HG02884 (cell line): ENCODE measurements at regions not wholly inside any gene's neighbourhood (a gene's known extent, or its start where the extent isn't known, plus 50 kb on each side); places are given as distances from the start of the nearest gene placed in this dataset.

Source experiments
- ATAC-seq: cut with Tn5 transposase; IDR thresholded peaks from one replicate; pipeline ENCODE4 v1.9.1; 2021; ENCODE audit warnings: mild to moderate bottlenecking, moderate library complexity; ENCODE audit not compliant: unreplicated experiment

- no peak for ATAC-seq
Measured at GRCh38 chr5:118778941-118779340, 209.4 kb downstream of the DTWD2 start.

GRCh38 chr5:118777189-118777736 lies 211.1 kb downstream of the DTWD2 start:
- ATAC-seq, result no peak

- ATAC-seq, result peak; percentile 61
Measured at GRCh38 chr5:118776755-118777154, 211.6 kb downstream of the DTWD2 start.

GRCh38 chr5:118775790-118776499 lies 212.4 kb downstream of the DTWD2 start:
- ATAC-seq, result peak; percentile 43

GRCh38 chr5:118768607-118769175 lies 219.7 kb downstream of the DTWD2 start:
- ATAC-seq, result no peak

- no peak for ATAC-seq
Measured at GRCh38 chr5:118762291-118762690, 226.1 kb downstream of the DTWD2 start.

GRCh38 chr5:118761814-118762213 lies 226.5 kb downstream of the DTWD2 start:
- no peak for ATAC-seq

- no peak for ATAC-seq
Measured at GRCh38 chr5:118752969-118753368, 235.4 kb downstream of the DTWD2 start.

- ATAC-seq, result no peak
Measured at GRCh38 chr5:118736396-118736795, 252.0 kb downstream of the DTWD2 start.

- ATAC-seq, result no peak
Measured at GRCh38 chr5:118733394-118733793, 255.0 kb downstream of the DTWD2 start.

- ATAC-seq, result no peak
Measured at GRCh38 chr5:118728191-118728590, 260.2 kb downstream of the DTWD2 start.

GRCh38 chr5:118726891-118727290 lies 261.5 kb downstream of the DTWD2 start:
- ATAC-seq, result no peak

GRCh38 chr5:118723021-118723338 lies 265.4 kb downstream of the DTWD2 start:
- ATAC-seq, result peak; percentile 56

GRCh38 chr5:118722122-118723020 lies 266.0 kb downstream of the DTWD2 start:
- ATAC-seq, result peak; percentile 79

GRCh38 chr5:118711727-118712126 lies 276.6 kb downstream of the DTWD2 start:
- ATAC-seq, result no peak

- ATAC-seq, result no peak
Measured at GRCh38 chr5:118705959-118706667, 282.2 kb downstream of the DTWD2 start.

GRCh38 chr5:118703241-118703640 lies 285.1 kb downstream of the DTWD2 start:
- no peak for ATAC-seq

GRCh38 chr5:118701791-118702190 lies 286.6 kb downstream of the DTWD2 start:
- ATAC-seq, result no peak

- ATAC-seq, result no peak
Measured at GRCh38 chr5:118700510-118700909, 287.8 kb downstream of the DTWD2 start.

GRCh38 chr5:118698774-118699173 lies 289.6 kb downstream of the DTWD2 start:
- no peak for ATAC-seq

- ATAC-seq, result no peak
Measured at GRCh38 chr5:118696076-118696475, 292.3 kb downstream of the DTWD2 start.
